ENCODE measurements at regions not wholly inside any gene's neighbourhood (a gene's known extent, or its start where the extent isn't known, plus 50 kb on each side); places are given as distances from the start of the nearest gene placed in this dataset.

- no peak for TF ChIP-seq CTCF (IDR thresholded peaks at IDR 0.05 in 2 of 3, conservative IDR thresholded peaks at IDR 0.05 in 1 of 3; ENCODE audit: borderline replicate concordance in 1 of 3, insufficient read depth in 1 of 3, low read depth in 2 of 3, low read length in 2 of 3)
Observed at GRCh38 chr2:8550481-8550880, 131.4 kb upstream of the ID2 start (continued).

GRCh38 chr2:8550937-8551621, 130.8 kb upstream of the ID2 start:
- no peaks in the 10 kb centered on the region for H3K27me3 ChIP-seq (ENCODE audit: insufficient read depth, low read length)
- intact Hi-C loops (cut with micrococcal nuclease), result no loop called here
- TF ChIP-seq ELF1 (IDR thresholded peaks at IDR 0.05; ENCODE audit: borderline replicate concordance, low read depth) (no peak), YY1 (IDR thresholded peaks at IDR 0.05; ENCODE audit: extremely low read depth, insufficient replicate concordance, low read depth, low read length) (no peak), ZBTB33 (IDR thresholded peaks at IDR 0.05; ENCODE audit: extremely low read depth, insufficient replicate concordance, low read length) (no peak), REST (IDR thresholded peaks at IDR 0.05; ENCODE audit: low read depth) (no peak), CEBPB (IDR thresholded peaks at IDR 0.05; ENCODE audit: low read depth) (no peak), SRF (IDR thresholded peaks at IDR 0.05; ENCODE audit: low read depth) (no peak), ATF3 (IDR thresholded peaks at IDR 0.05) (no peak), CTCF (IDR thresholded peaks at IDR 0.05 in 2 of 3, conservative IDR thresholded peaks at IDR 0.05 in 1 of 3; ENCODE audit: borderline replicate concordance in 1 of 3, insufficient read depth in 1 of 3, low read depth in 2 of 3, low read length in 2 of 3) (no peak), CBX3 (IDR thresholded peaks at IDR 0.05; ENCODE audit: low read depth) (no peak), SIN3A (IDR thresholded peaks at IDR 0.05; ENCODE audit: low read depth) (no peak), ZNF274 (IDR thresholded peaks at IDR 0.05; ENCODE audit: low read depth, low read length) (no peak), FOSL1 (IDR thresholded peaks at IDR 0.05; ENCODE audit: low read depth) (no peak), MAX (IDR thresholded peaks at IDR 0.05) (no peak)

More at GRCh38 chr2:8550937-8551621, 130.8 kb upstream of the ID2 start:
- Histone ChIP-seq H3K9me2 (ENCODE audit: insufficient read depth) (no peaks in the 10 kb centered on the region), H3K36me3 (ENCODE audit: control insufficient read depth in 1 of 2, insufficient read depth in 2 of 2, low read length in 2 of 2) (no peaks in the 10 kb centered on the region), H3K27ac (ENCODE audit: low read depth, low read length) (no peak overlapping the region), H3K79me2 (ENCODE audit: insufficient read depth, low read length) (no peaks in the 10 kb centered on the region), H3K9ac (ENCODE audit: low read length) (no peak overlapping the region), H3K9me3 (ENCODE audit: control insufficient read depth in 1 of 2, insufficient read depth in 1 of 2, low read depth in 1 of 2, low read length in 2 of 2) (no peaks in the 10 kb centered on the region), H3K4me1 (ENCODE audit: control insufficient read depth in 1 of 2, insufficient read depth in 2 of 2, low read length in 2 of 2) (no peaks in the 10 kb centered on the region), H2AFZ (ENCODE audit: low read depth, low read length, poor library complexity, severe bottlenecking) (no peak overlapping the region), H3K4me2 (ENCODE audit: low read length) (no peak overlapping the region), H4K20me1 (ENCODE audit: insufficient read depth) (no peaks in the 10 kb centered on the region), H3K4me3 (replicated peaks in 1 of 2; ENCODE audit: low read depth in 1 of 2, low read length in 2 of 2) (no peak overlapping the region)
- CTCF ChIA-PET, result no interaction called here
- ATAC-seq (no peak), DNase-seq (ENCODE audit: low read depth, low spot score) (no peak)
- RAD21 ChIA-PET (ENCODE audit: low non-redundant PET in 1 of 2, low total read pairs in 2 of 2, uncharacterized antibody in 2 of 2, unreplicated experiment in 2 of 2), result no interaction called here
- BruUV-seq (replicated peaks), result no TSS peak
- POLR2A ChIA-PET, result no interaction called here
